Brain microvascular endothelial cell (primary cell): ENCODE measurements at regions not wholly inside any gene's neighbourhood (a gene's known extent, or its start where the extent isn't known, plus 50 kb on each side); places are given as distances from the start of the nearest gene placed in this dataset.

ENCODE experiments used
- DNase-seq: peaks from one replicate; pipeline ENCODE4 v3.0.0-alpha.2; 2020
- H3K27ac ChIP-seq: fragments of 250-450 bp; sonication (Bioruptor Pico); 2 replicates; pipeline ENCODE4 v1.5.1; 2020; ENCODE audit warnings: mild to moderate bottlenecking, moderate library complexity
- H3K27me3 ChIP-seq: fragments of 250-450 bp; sonication (Bioruptor Pico); replicated peaks from 2 replicates; pipeline ENCODE4 v1.5.1; 2020; ENCODE audit warnings: mild to moderate bottlenecking
- H3K36me3 ChIP-seq: fragments of 250-450 bp; sonication (Bioruptor Pico); replicated peaks from 2 replicates; pipeline ENCODE4 v1.5.1; 2020; ENCODE audit warnings: mild to moderate bottlenecking
- H3K4me3 ChIP-seq: 2 replicates; pipeline ENCODE4 v1.5.1; 2011; ENCODE audit warnings: low read depth, mild to moderate bottlenecking, control low read depth, low read length, moderate library complexity
- in situ Hi-C: cut with HindIII; loops from 2 replicates; pipeline ENCODE4 v1.10.0; 2017; ENCODE audit warnings: low sequenced_read_pairs, low pct_ligation_motif_present
- TF ChIP-seq, protein P1 (sequence below): IDR thresholded peaks from 2 replicates; pipeline ENCODE4 v1.5.1; 2011; ENCODE audit warnings: low read depth, mild to moderate bottlenecking, moderate library complexity, low read length, control low read depth, inconsistent platforms; ENCODE audit errors: missing control alignments

DNA sequence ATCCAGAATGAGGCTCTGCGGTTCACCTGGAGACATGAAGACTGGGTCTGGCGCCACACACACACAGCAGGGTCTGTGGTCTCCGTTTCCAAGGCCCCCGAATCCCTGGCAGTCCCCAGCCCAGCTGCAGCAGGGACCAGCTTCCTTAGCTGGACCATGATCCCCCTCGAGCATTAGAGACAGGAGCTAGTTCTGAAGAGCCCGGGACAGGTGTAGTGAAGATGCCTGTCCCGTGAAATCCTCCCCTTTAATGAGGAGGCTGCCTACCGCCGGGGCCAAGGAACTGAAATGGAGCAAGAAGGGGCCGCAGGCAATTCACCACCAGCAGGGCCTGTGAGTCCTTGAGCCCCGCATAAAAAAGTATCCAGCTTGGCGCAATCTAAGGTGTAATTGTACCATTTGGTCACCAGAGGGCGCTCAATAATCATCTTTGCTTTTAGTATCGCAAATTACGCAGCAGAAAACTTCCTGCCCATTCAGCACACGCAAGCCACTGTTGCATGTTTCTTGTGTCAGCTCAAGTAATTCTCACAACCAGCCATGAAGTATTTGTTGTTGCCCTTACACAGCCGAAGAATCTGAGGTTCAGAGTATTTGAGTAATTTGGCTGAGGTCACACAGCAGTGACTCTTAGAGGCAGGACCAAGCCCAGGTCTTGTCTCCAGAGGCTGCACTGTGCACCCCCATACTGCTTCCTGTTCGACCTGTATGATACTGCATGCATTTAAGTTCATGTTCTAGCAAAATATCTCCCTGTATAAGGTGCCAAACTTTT is 54.3 kb upstream of the PPP2R5C start:
- H3K4me3 ChIP-seq, result no peak overlapping the region
- peak; percentile 66 for DNase-seq
- TF ChIP-seq, protein P1, sequence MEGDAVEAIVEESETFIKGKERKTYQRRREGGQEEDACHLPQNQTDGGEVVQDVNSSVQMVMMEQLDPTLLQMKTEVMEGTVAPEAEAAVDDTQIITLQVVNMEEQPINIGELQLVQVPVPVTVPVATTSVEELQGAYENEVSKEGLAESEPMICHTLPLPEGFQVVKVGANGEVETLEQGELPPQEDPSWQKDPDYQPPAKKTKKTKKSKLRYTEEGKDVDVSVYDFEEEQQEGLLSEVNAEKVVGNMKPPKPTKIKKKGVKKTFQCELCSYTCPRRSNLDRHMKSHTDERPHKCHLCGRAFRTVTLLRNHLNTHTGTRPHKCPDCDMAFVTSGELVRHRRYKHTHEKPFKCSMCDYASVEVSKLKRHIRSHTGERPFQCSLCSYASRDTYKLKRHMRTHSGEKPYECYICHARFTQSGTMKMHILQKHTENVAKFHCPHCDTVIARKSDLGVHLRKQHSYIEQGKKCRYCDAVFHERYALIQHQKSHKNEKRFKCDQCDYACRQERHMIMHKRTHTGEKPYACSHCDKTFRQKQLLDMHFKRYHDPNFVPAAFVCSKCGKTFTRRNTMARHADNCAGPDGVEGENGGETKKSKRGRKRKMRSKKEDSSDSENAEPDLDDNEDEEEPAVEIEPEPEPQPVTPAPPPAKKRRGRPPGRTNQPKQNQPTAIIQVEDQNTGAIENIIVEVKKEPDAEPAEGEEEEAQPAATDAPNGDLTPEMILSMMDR, result peak; percentile 74
- H3K27me3 ChIP-seq, result no peaks in the 10 kb centered on the region
- no peak overlapping the region for H3K27ac ChIP-seq
- H3K36me3 ChIP-seq, result no peaks in the 10 kb centered on the region
- in situ Hi-C loops, result no loop called here

DNA sequence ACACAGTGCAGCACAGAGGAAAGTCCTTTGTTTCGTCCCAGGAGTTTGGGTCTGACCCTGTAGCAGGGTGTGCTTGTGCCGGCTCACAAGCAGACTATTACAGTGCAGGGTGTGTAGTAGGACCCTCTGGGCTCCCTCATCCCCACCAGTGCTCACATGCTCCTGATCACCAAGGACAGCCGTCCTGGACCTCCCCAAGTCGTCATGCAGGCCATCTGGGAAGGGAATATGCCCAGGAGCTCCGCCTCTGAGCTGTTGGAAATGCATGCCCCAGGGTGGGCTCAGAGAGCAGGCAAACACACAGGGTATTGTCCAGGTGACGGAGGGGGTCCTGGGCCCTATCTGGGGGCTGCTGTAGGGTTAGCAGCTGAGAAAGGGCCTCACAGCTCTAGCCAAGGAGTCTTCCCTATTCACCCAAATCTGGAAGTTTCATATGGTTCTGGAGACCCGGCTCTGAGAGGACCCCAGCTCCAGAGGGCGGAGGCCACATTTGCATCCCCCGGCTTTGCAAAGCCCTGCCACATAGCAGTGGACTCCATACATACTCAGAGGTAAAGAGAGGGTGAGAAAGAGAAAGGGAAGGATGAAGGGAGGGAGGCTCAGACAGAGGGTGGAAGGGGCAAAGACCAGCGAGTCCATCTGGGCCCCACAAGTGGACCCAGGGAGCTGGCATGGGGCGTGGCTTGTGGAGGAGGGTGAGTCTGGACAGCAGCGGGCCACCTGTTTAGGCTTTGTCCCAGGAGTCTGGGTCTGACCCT is 53.5 kb upstream of the PPP2R5C start:
- DNase-seq, result no peak
- no peaks in the 10 kb centered on the region for H3K36me3 ChIP-seq
- TF ChIP-seq, protein P1, result no peak
- no peak overlapping the region for H3K4me3 ChIP-seq
- in situ Hi-C loops, result no loop called here
- no peak overlapping the region for H3K27ac ChIP-seq
- no peaks in the 10 kb centered on the region for H3K27me3 ChIP-seq

DNA sequence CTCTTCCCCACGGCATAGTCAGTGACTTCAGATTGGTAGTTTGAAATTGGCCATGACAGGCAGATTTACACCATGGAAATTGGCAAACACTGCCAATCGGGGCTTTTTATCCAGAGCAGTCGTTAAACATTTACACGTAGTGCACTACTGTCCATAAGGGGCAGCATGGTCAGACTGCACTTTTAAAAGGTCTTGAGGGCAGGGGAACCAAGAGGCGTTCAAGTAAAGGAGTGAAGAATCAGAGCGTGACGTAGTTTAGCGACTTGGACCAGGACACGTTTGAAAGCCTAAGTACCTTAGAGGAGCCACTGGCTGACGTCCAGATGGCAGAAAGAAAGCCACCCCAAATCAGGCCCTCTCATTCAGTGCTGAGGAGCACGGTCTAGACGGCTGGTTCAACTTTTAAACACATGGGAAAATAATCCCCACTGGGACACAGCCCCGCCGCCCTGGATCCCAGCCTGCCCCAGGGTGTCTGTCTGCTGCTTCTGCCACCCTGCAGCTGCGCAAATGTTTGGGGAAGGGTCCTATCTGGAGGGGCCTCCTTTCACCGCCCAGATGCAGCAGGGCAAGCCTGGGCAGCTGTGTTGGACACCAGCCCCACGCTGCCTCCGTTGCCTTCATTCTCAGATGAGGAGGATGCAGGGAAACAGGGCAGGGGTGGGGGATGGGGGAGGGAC is 52.5 kb upstream of the PPP2R5C start:
- Histone ChIP-seq H3K27me3 (no peaks in the 10 kb centered on the region), H3K27ac (no peak overlapping the region), H3K4me3 (no peak overlapping the region), H3K36me3 (no peaks in the 10 kb centered on the region)
- TF ChIP-seq, protein P1, result no peak
- in situ Hi-C loops, result no loop called here
- no peak for DNase-seq

- TF ChIP-seq, protein P1, result no peak
- in situ Hi-C loops, result no loop called here
- DNase-seq, result no peak
- H3K27me3 ChIP-seq, result no peaks in the 10 kb centered on the region
- H3K4me3 ChIP-seq, result no peak overlapping the region
- H3K36me3 ChIP-seq, result no peaks in the 10 kb centered on the region
- no peak overlapping the region for H3K27ac ChIP-seq
Measured at GRCh38 chr14:101709533-101709881, 52.0 kb upstream of the PPP2R5C start.

- in situ Hi-C loops, result no loop called here
- TF ChIP-seq, protein P1, result no peak
- DNase-seq, result no peak
- no peaks in the 10 kb centered on the region for H3K27me3 ChIP-seq
- no peak overlapping the region for H3K27ac ChIP-seq
- H3K4me3 ChIP-seq, result no peak overlapping the region
- H3K36me3 ChIP-seq, result no peaks in the 10 kb centered on the region
Measured at GRCh38 chr14:101709962-101710931, 51.3 kb upstream of the PPP2R5C start.
